Loucy (cell line): ENCODE measurements at regions not wholly inside any gene's neighbourhood (a gene's known extent, or its start where the extent isn't known, plus 50 kb on each side); places are given as distances from the start of the nearest gene placed in this dataset.

Experiments used
- H2AFZ ChIP-seq: fragments of 200-600 bp; sonication (generic); 2 replicates; pipeline ENCODE4 v1.6.0; 2016; ENCODE audit warnings: antibody characterized with exemption, mild to moderate bottlenecking, low read length, moderate library complexity
- H3F3A ChIP-seq: fragments of 200-600 bp; 2 replicates; pipeline ENCODE4 v1.6.0; 2016; ENCODE audit warnings: antibody characterized with exemption, low read depth, mild to moderate bottlenecking
- H3K27me3 ChIP-seq: fragments of 200-600 bp; sonication (generic); 2 replicates; pipeline ENCODE4 v1.6.1; 2014; ENCODE audit warnings: low read length, mild to moderate bottlenecking; ENCODE audit not compliant: insufficient read depth, poor library complexity, severe bottlenecking
- H3K36me3 ChIP-seq: fragments of 200-600 bp; sonication (generic); 2 replicates; pipeline ENCODE4 v1.6.1; 2016; ENCODE audit warnings: low read length; ENCODE audit not compliant: insufficient read depth
- H3K4me1 ChIP-seq: fragments of 200-600 bp; sonication (generic); 2 replicates; pipeline ENCODE4 v1.5.1; 2014; ENCODE audit warnings: low read length, mild to moderate bottlenecking; ENCODE audit not compliant: insufficient read depth, poor library complexity, severe bottlenecking
- H3K4me2 ChIP-seq: fragments of 200-600 bp; sonication (generic); 2 replicates; pipeline ENCODE4 v1.6.0; 2014; ENCODE audit warnings: antibody characterized with exemption, low read length, low read depth, mild to moderate bottlenecking; ENCODE audit not compliant: poor library complexity, severe bottlenecking
- H3K4me3 ChIP-seq: fragments of 200-600 bp; sonication (generic); 2 replicates; pipeline ENCODE4 v1.5.1; 2014; ENCODE audit warnings: low read length, mild to moderate bottlenecking, mixed read lengths; ENCODE audit not compliant: poor library complexity, severe bottlenecking
- H3K79me2 ChIP-seq: fragments of 200-600 bp; sonication (generic); 2 replicates; pipeline ENCODE4 v1.6.1; 2014; ENCODE audit warnings: low read length; ENCODE audit not compliant: insufficient read depth
- H3K9ac ChIP-seq: fragments of 200-600 bp; sonication (generic); 2 replicates; pipeline ENCODE4 v1.6.0; 2014; ENCODE audit warnings: mild to moderate bottlenecking, low read depth, low read length, moderate library complexity; ENCODE audit not compliant: poor library complexity, severe bottlenecking
- H3K9me2 ChIP-seq: fragments of 200-600 bp; sonication (generic); replicated peaks from 2 replicates; pipeline ENCODE4 v1.6.1; 2016; ENCODE audit warnings: low read depth, low read length, mixed read lengths
- H3K9me3 ChIP-seq: fragments of 200-600 bp; sonication (generic); 2 replicates; pipeline ENCODE4 v1.6.1; 2014; ENCODE audit warnings: mild to moderate bottlenecking, antibody characterized with exemption, low read length, low read depth; ENCODE audit not compliant: insufficient read depth
- H4K20me1 ChIP-seq: fragments of 200-600 bp; sonication (generic); 2 replicates; pipeline ENCODE4 v1.6.0; 2014; ENCODE audit warnings: antibody characterized with exemption, low read length, mild to moderate bottlenecking; ENCODE audit not compliant: insufficient read depth, poor library complexity, severe bottlenecking
- CTCF ChIP-seq: fragments of 200-600 bp; sonication (generic); conservative IDR thresholded peaks from 2 replicates; pipeline ENCODE4 v1.5.1; 2014; ENCODE audit warnings: mild to moderate bottlenecking, antibody characterized with exemption, low read length
- EZH2phosphoT487 ChIP-seq: fragments of 200-600 bp; IDR thresholded peaks from 2 replicates; pipeline ENCODE4 v1.6.1; 2018; ENCODE audit warnings: antibody characterized with exemption, mild to moderate bottlenecking, moderate library complexity, borderline replicate concordance

GRCh38 chr12:69161829-69162228 lies 77.5 kb upstream of the CPSF6 start:
- H2AFZ ChIP-seq: no peak overlapping the region
- H3F3A ChIP-seq: no peaks in the 10 kb centered on the region
- H4K20me1 ChIP-seq: no peaks in the 10 kb centered on the region
- no peak overlapping the region for H3K4me3 ChIP-seq
- H3K36me3 ChIP-seq: no peaks in the 10 kb centered on the region
- H3K79me2 ChIP-seq: no peaks in the 10 kb centered on the region
- H3K9me3 ChIP-seq: no peaks in the 10 kb centered on the region
- H3K9ac ChIP-seq: no peak overlapping the region
- TF ChIP-seq EZH2phosphoT487 (no peak), CTCF (no peak)
- H3K9me2 ChIP-seq: no peaks in the 10 kb centered on the region
- peaks cover 1% of the 10 kb centered on the region for H3K4me1 ChIP-seq
- H3K27me3 ChIP-seq: no peaks in the 10 kb centered on the region
- no peak overlapping the region for H3K4me2 ChIP-seq

- Histone ChIP-seq H3K9me3 (no peaks in the 10 kb centered on the region), H3K4me1 (no peaks in the 10 kb centered on the region), H3K36me3 (no peaks in the 10 kb centered on the region), H3K4me3 (no peak overlapping the region), H3K27me3 (no peaks in the 10 kb centered on the region), H3K4me2 (no peak overlapping the region), H3K79me2 (no peaks in the 10 kb centered on the region), H2AFZ (no peak overlapping the region), H4K20me1 (no peaks in the 10 kb centered on the region), H3K9ac (no peak overlapping the region), H3F3A (no peaks in the 10 kb centered on the region), H3K9me2 (no peaks in the 10 kb centered on the region)
- TF ChIP-seq EZH2phosphoT487: no peak
- TF ChIP-seq CTCF: no peak
These were observed 75.5 kb upstream of the CPSF6 start for GRCh38 chr12:69163681-69164362.

- TF ChIP-seq CTCF (no peak), EZH2phosphoT487 (no peak)
- no peaks in the 10 kb centered on the region for H3F3A ChIP-seq
- H3K9me3 ChIP-seq: no peaks in the 10 kb centered on the region
- H3K4me3 ChIP-seq: no peak overlapping the region
- no peak overlapping the region for H3K4me2 ChIP-seq
- H3K4me1 ChIP-seq: no peaks in the 10 kb centered on the region
- no peaks in the 10 kb centered on the region for H3K27me3 ChIP-seq
- no peak overlapping the region for H2AFZ ChIP-seq
- H3K9me2 ChIP-seq: no peaks in the 10 kb centered on the region
- no peaks in the 10 kb centered on the region for H3K79me2 ChIP-seq
- H3K36me3 ChIP-seq: no peaks in the 10 kb centered on the region
- H4K20me1 ChIP-seq: no peaks in the 10 kb centered on the region
- H3K9ac ChIP-seq: no peak overlapping the region
These were observed 71.7 kb upstream of the CPSF6 start for GRCh38 chr12:69167648-69168165.
